AG09319 (cell line): ENCODE measurements at regions not wholly inside any gene's neighbourhood (a gene's known extent, or its start where the extent isn't known, plus 50 kb on each side); places are given as distances from the start of the nearest gene placed in this dataset.

Experiments
- DNase-seq: peaks from one replicate; pipeline ENCODE4 v3.0.0-alpha.2; 2010; ENCODE audit warnings: low read depth; ENCODE audit errors: extremely low read depth
- CTCF ChIP-seq: IDR thresholded peaks from 2 replicates; pipeline ENCODE4 v1.5.1; 2011; ENCODE audit warnings: low read depth, mild to moderate bottlenecking, inconsistent platforms, low read length, moderate library complexity

- TF ChIP-seq CTCF, result no peak
- no peak for DNase-seq
Measured at GRCh38 chr16:85180047-85180826, 68.0 kb upstream of the CIBAR2 start.

GRCh38 chr16:85180827-85181738 is 68.8 kb upstream of the CIBAR2 start:
- TF ChIP-seq CTCF, result no peak
- no peak for DNase-seq

- TF ChIP-seq CTCF, result no peak
- DNase-seq, result no peak
Measured at GRCh38 chr16:85181739-85182129, 69.5 kb upstream of the CIBAR2 start.

- no peak for TF ChIP-seq CTCF
- DNase-seq, result no peak
Measured at GRCh38 chr16:85182286-85182685, 70.0 kb upstream of the CIBAR2 start.

- no peak for DNase-seq
- no peak for TF ChIP-seq CTCF
Measured at GRCh38 chr16:85182774-85183173, 70.5 kb upstream of the CIBAR2 start.

GRCh38 chr16:85183564-85183963 is 71.3 kb upstream of the CIBAR2 start:
- DNase-seq, result no peak
- no peak for TF ChIP-seq CTCF

- no peak for DNase-seq
- no peak for TF ChIP-seq CTCF
Measured at GRCh38 chr16:85184404-85184803, 72.1 kb upstream of the CIBAR2 start.
